HG02678 (cell line): ENCODE measurements at regions not wholly inside any gene's neighbourhood (a gene's known extent, or its start where the extent isn't known, plus 50 kb on each side); places are given as distances from the start of the nearest gene placed in this dataset.
"Not testable (repeated sequence)": the region's sequence is repeated elsewhere in the genome, so short reads cannot be mapped to it uniquely, and the experiment has no call there.

ENCODE experiments used
- ATAC-seq: cut with Tn5 transposase; IDR thresholded peaks from one replicate; pipeline ENCODE4 v1.9.1; 2021; ENCODE audit warnings: mild to moderate bottlenecking, moderate library complexity; ENCODE audit not compliant: unreplicated experiment

DNA sequence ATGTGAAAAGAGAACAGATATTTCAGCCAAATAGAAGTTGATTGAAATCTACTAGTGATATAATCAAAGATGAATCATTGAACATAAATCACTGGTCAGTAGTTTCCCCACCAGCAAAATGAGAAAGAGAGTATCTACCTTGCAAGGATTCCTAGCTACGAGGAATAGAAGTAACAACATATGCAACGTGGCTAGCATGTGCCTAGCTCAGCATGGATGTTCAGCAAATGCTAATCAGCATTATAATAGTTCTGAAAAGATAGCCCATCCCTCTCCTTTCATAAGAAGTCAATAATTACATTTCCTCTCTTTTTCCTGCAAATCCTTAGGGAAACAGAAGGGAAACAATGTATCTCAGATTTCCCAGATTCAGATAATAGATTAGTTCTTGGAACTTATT, 417.2 kb downstream of the SATB2 start:
- no peak for ATAC-seq

DNA sequence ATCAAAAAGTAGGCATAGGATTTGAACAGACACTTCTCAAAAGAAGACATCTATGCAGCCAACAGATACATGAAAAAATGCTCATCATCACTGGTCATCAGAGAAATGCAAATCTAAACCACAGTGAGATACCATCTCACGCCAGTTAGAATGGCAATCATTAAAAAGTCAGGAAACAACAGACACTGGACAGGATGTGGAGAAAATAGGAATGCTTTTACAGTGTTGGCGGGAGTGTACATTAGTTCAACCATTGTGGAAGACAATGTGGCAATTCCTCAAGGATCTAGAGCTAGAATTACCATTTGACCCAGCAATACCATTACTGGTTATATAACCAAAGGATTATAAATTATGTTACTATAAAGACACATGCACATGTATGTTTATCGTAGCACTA, 424.0 kb downstream of the SATB2 start:
- ATAC-seq = not testable (repeated sequence)

DNA sequence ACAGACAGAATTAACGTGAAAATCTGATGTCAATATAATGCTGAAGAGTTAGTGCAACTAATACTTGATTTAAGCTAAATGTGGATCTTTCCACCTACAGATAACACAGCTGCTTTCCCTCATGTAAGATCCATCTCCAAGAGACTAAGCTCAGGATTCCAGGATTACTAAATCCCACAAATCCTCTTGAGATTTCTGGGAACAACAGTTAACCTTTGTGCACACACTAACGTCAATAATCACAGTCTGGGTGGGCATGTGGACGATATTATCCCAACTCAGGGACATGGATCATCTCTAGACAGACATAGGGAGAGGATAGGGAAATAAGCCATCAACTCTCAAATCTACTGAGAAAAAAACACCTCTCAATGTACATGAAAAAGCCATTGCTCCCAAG, 432.6 kb downstream of the SATB2 start:
- no peak for ATAC-seq

DNA sequence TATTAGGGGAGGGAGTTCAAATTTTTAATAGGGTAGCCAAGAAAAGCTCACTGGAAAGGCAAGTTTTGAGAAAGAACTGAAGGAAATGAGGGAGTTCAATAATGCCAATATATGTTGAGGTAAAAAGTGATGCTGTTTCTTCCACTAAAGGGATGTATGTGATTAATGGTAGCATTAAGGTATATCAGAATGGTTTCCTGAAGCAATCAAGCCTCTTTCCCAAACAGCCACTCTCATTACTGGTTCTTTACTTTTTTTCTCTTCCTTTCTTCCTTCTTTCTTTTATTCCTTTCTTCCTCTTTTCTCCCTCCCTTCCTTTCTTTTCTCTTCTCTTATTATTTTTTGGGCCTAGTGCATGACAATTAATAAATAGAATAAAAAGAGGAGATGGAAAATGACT, 433.5 kb downstream of the SATB2 start:
- ATAC-seq = no peak

DNA sequence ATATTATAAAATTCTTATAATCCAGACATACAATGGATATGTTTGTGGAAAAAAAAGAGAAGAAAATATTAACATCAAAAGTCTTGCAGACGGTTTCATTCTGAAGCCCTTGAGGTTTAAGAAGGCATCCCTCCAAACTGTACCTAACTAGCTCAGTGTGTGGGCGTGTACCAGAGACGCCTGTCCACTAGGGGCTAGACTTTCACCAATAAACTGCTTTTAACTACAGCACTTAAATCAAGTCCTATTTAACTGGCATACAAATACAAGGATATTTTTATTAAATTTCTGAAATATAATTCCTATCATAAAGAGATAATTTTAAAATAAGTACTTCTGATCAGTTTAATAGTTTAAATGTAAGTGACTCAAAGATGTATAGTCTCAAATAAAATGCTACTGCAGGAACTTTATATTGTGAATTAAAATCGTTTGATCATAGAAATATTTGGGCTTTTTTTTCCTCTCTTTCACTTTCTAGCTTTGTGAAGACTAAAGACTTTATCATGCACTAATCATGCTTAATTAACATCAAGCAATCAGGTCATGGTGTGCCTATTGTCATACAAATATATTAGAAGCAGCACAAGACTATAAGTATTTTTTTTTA, 437.7 kb downstream of the SATB2 start:
- ATAC-seq = no peak

DNA sequence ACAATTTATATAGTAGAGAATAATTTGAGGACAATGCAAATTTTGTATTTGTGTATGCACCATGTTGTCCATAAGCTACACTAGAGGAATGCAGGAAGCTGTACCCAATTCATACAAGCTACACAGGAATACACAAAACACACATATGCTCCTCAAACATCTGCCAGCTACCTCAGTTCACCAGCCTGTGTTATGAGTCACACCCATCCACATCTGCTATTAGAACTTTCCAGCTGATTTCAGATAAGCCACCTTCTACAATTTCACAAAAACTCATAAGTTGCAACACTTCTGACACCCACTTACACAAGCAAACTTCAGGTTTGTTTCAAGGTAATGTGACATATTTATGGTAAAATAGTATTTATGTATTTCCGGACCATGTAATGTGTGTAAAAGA, 438.9 kb downstream of the SATB2 start:
- no peak for ATAC-seq

DNA sequence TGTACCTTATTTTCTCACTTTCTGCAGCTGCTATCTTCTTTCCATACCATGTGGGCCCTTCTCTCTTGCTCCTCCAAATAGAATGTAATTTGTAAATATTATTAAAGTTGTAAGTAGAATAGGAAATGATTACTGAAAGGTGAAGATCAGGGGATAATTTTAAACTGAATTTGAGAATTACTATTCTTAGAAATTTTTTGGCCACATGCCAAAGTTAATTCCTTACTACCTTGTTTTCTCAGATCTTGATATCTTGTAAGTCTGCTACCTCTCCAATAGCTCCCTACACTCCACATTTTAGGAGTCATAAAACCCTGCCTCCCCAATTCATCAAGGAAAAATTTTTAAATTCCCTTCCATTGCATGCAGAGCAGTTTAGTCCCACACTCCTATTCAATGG, 442.7 kb downstream of the SATB2 start:
- ATAC-seq = no peak

DNA sequence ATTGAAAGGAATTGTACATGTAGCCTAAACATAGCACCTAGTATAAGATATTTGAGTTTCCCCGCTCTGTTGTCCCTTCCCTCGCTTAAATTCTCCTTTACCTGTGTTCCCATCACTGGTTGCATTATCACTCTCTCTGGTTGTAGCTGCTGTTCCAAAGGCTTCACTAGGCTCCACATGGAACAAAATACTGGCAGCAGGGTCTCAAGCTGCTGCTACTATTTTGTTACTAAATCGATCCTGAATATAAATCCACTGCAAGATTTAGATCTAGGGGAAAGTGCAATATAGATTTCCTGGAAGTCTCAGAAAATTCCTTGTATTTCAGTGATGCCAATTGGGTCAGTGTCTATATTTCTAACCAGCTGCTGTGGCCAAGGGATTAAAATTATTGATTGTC, 443.5 kb downstream of the SATB2 start:
- no peak for ATAC-seq

DNA sequence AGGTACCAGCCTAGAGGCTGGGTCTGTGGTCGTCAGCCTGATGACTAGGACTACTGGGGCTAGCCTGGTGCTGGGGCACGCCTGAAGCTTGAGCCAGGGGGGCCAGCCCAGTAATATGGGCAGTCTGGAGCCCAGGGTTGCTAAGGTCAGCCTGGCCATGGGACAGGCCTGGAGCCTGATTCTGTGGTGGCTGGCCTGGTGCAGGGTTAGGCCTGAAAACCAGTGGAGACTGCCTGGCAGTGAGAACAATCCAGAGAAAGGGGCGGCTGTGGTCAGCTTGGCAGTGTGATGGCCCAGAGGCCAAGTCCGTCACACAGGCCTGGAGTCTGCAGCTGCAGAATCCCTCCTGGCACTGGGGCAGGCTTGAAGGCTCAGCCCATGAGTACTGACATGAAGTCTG, 445.8 kb downstream of the SATB2 start:
- ATAC-seq = no peak

DNA sequence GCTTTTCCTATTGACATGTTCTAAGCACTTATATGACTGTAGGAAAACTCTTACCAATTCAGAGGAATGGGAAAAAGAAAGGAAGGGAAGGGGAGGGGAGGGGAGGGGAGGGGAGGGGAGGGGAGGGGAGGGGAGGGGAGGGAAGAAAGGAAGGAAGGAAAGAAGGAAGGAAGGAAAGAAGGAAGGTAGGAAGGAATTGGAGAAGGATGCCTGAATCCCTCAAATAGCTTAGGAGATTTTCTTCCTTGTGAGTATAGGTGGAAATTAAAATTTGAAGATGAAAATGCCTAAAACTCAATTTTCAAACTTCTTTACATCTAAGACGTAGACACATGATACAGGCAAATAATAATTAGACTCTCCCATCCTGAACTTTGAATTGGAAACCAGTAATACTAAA, 463.1 kb downstream of the SATB2 start:
- no peak for ATAC-seq

DNA sequence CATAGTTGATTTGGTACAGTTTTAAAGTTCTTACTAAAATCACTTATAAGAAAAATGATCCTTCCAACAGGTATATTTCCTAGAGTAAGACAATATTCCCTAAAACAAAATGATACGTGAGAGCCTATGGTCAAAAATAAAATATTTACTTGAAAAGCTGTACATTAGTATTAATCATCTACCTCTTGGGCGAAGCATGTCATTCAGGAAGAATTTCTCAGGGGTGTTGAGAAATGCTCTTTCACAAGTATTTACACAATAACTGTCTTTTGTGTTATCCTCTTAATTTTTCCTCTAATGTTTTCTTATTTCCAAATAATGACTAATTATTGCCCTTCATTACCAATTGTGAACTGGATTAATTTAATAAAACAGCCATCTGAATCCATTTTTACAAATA, 466.3 kb downstream of the SATB2 start:
- ATAC-seq = no peak

DNA sequence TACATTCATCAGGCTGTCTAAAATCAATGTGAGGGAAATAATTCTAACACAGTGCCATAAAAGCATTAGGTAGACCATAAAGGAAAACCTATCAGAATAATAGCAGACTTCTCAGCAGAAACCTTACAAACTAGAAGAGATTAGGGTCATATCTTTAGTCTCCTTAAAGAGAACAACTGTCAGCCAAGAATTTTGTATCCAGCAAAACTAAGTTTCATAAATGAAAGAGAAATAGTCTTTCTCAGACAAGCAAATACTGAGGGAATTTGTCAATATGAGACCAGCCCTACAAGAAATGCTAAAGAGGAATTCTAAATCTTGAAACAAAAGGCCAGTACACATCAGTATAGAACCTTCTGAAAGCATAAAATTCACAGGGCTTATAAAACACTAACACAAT, 482.0 kb downstream of the SATB2 start:
- ATAC-seq = no peak

DNA sequence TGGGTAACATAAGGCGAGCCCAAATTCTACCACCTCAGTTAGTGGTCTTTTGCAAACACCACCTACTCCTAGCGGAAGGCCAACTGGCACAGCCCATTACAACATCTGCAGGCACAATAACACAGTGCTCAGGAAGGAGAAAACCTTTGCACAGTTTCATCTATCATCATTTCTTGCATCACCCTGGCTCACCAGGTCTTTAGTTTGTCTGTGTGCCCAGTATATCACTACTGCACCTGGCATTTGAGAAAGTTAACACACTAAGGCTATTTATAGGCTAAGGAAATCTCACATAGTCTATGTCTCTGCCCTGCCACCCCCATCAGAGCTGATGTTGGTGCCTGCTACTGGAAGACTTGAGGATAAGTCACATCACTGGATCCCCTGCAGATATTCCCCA, 484.0 kb downstream of the SATB2 start:
- ATAC-seq = no peak

DNA sequence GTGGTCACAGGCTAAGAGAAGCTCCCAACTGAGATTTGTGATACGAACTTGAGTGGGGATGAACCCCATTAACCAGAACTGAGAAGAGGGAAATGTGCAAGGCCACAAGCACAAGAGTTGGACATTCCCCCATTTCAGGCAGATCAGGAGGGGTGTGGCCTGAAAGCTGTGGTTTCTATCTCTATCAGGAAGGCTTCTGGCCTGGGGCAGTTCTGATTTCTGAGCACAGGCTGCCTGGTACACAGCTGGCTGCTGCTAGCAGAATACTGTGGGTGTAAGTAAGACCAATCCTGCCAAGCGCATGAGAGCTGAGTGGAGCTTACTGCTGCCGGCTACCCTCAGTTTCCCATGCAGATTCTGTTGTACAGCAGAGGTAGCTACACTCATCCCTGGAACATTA, 484.6 kb downstream of the SATB2 start:
- ATAC-seq = no peak

DNA sequence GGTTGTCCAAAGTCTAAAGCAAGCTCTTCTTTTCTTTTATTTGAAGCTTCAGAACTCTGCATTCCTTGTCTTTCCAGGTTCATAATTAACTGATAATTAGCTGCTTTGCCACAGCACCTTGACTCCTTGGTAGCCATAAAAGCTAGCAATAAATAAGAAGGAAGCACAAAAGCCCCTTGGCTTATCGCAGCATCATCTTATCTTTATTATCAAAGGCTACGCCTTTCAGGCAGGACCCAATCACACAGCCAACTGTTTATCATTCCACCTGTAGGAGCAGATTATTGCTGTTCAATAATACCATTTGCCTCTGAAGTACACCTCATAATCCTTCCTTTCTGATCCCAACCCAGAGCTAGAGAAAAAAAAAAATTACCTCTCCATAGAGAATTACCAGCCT, 489.2 kb downstream of the SATB2 start:
- ATAC-seq = no peak

DNA sequence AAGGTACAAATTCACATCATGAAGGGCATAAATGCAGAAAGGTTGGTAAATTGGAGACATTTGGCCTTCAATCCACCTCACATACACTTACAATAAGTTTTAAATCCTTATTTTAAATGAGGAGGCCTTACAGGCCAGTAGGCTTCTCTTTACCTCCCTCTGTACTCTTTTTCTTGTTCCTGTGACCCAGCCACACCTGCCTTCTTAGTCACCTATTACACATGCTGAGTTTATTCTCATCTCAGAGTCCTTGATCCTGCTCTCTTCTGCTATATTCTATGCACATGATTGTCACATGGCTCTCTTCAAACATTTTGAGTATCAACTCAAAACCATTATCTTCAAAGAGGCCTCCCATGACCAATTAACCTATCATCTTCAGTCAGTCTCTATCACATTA, 491.5 kb downstream of the SATB2 start:
- ATAC-seq = no peak

DNA sequence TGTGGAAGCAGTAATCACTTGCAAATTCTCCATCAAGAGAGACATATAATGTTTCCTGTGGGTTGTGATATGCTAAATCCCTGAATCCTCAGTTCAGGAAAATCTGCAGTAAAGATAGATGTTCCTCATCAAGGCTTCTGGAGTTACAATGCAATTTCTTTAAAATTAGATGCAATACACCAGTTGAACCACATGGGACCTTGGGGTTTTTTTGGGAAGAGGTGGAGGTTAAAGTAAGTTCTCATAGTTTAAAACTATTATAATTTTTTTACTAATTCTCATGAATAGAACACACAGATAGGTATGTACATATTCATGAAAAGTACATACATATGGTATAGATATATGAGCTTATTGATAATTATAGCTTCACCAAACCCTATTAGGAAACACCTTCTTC, 496.2 kb downstream of the SATB2 start:
- no peak for ATAC-seq

DNA sequence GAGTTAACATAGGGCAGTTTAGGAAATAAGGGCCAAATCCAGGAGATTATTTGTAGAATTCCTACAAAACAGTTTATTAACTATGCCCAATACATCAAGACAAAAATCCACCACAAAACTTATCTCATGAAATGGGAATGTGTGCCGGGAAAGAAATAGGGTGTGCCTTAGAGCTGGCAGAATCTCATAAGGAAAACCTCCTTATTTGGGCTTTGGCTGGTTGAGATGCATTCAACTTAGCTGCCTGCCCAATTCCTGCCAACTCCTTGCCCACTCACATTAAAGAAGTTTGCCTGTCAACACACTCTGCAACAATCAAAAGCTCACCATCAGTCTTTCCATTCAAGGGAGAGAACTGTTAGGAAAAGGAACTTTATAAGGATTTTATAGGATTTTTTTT, 500.6 kb downstream of the SATB2 start:
- no peak for ATAC-seq

DNA sequence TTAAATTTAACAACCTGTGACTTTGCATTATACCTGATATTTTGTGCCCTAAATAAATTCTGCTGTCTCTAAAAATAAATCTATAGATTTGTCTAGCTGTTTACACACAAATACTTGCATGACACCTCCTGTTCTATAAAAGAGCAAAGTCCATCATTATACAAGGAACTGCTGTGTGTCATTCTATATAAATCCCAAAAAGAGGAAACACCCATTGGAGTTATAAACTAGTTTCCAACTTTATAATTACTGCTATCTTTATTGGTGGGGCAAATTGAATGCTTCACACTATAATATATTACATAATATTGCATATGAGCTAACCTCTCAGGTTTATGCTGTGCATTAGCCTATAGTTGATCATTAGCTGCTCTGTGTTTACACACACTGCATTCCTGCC, 504.4 kb downstream of the SATB2 start:
- ATAC-seq = no peak

DNA sequence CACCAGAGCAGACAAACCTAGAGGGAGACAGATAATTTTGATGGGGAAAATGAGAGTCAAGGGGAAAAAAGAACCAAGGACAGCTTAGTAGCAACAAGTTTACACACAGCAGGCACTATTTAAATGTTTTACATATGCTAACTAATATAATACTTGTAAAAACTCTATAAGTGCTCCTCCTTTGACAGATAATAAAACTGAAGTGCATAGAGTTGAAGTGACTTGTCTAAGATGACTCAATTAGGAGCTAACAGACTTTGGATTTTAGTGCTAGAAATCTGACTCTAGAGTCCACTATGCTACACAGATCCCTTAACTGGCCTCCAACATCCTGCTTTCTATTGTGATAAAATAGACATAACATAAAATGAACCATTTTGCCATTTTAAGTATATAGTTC, 506.9 kb downstream of the SATB2 start:
- no peak for ATAC-seq

DNA sequence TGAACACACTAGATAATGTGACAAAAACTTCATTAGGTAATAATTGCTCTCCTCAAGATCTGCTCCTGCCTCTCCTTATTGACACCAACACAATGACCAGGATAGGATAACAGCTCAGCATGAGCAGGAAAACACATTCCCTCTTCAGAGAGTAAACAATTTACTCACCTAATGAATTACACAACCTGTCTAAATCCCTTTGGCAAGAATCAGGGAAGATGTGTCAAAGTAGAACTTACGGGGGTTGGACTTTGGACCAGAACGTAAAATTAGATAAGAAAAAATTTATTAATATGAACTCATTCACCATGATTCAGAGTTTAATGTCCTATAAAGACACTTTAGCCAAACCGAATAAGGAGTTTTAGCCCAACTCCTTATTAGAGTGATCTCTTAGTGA, 512.2 kb downstream of the SATB2 start:
- no peak for ATAC-seq

DNA sequence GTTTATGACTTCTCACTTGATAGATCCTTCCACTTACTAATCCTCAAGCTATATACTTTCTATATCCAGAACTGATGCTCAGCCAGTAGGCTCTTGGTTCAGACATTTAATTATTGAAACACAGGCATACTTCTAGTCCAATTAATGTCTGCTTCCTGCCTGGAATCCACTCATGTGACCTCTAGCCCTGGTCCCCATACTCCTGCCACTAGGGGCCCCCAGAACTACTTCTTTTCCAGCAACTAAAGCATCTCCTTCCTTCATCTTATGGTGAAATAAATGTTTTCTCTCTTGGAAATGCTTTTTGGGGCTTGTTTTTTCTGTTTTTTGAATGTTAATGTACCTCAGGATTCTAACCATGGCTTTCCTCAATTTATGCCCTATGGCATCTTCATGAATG, 527.6 kb downstream of the SATB2 start:
- no peak for ATAC-seq

DNA sequence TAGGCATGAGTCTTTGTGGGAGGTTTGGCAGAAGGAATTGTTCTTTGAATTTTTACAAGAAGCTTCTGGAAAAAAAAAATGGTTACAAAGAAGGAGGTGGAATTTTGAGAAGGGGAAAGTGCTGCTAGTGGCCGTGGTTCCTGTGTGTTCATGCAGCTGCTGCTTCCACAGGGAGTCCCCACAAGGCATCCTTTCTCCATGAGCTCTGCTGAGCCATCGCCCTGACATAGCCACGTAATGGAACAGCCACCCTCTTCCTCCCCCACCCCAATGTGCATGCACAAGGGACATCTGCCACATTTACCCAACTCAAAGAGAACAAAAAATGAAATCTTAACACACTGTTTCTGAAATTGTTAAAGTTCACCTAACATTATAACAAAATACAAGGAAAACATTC, 529.7 kb downstream of the SATB2 start:
- ATAC-seq = no peak
